ENCODE measurements at regions not wholly inside any gene's neighbourhood (a gene's known extent, or its start where the extent isn't known, plus 50 kb on each side); places are given as distances from the start of the nearest gene placed in this dataset.

GRCh38 chr9:7478646-7479045 is 320.9 kb downstream of the DMAC1 start:
- H3K79me2 ChIP-seq (ENCODE audit: control insufficient read depth, insufficient read depth, low read length): no peaks in the 10 kb centered on the region
- no peaks in the 10 kb centered on the region for H4K20me1 ChIP-seq (ENCODE audit: control insufficient read depth, extremely low read depth, insufficient read depth, low read length)
- TF ChIP-seq EZH2 (IDR thresholded peaks at IDR 0.05; ENCODE audit: low read length) (no peak), CTCF (optimal IDR thresholded peaks at IDR 0.05 in 1 of 3, IDR thresholded peaks at IDR 0.05 in 1 of 3, conservative IDR thresholded peaks at IDR 0.05 in 1 of 3; ENCODE audit: extremely low read depth in 1 of 3, insufficient read depth in 2 of 3, low read length in 3 of 3) (no peak)
- no peaks in the 10 kb centered on the region for H3K36me3 ChIP-seq (ENCODE audit: control insufficient read depth in 2 of 2, extremely low read depth in 1 of 2, insufficient read depth in 2 of 2, low read length in 2 of 2)
- no peaks in the 10 kb centered on the region for H3K4me1 ChIP-seq (ENCODE audit: control insufficient read depth, extremely low read depth, insufficient read depth, low read length)
- no peak overlapping the region for H3K4me2 ChIP-seq (ENCODE audit: control insufficient read depth, extremely low read depth, insufficient read depth, low read depth, low read length)
- no peak overlapping the region for H3K27ac ChIP-seq (ENCODE audit: control insufficient read depth, insufficient read depth, low read length)
- H3K27me3 ChIP-seq (ENCODE audit: control insufficient read depth, extremely low read depth, insufficient read depth, low read length): no peaks in the 10 kb centered on the region
- no peaks in the 10 kb centered on the region for H3K9me3 ChIP-seq (ENCODE audit: control insufficient read depth, low read depth, low read length)
- H3K4me3 ChIP-seq (ENCODE audit: control insufficient read depth in 2 of 3, extremely low read depth in 1 of 3, insufficient read depth in 2 of 3, low read depth in 1 of 3, low read length in 3 of 3): no peak overlapping the region
- FAIRE-seq (no peak), DNase-seq (ENCODE audit: low read depth, low spot score) (no peak)
- dilution Hi-C loops (cut with MboI; ENCODE audit: extremely low pct_ligation_motif_present, low sequenced_read_pairs): no loop called here
- H3K9ac ChIP-seq (ENCODE audit: control insufficient read depth, extremely low read depth, insufficient read depth, low read length): no peak overlapping the region
- H3K9me1 ChIP-seq (ENCODE audit: control insufficient read depth, extremely low read depth, insufficient read depth, low read length): no peaks in the 10 kb centered on the region
- no peak overlapping the region for H2AFZ ChIP-seq (ENCODE audit: control insufficient read depth, low read length)

- H3K9me3 ChIP-seq (ENCODE audit: control insufficient read depth, low read depth, low read length): no peaks in the 10 kb centered on the region
- DNase-seq (ENCODE audit: low read depth, low spot score): no peak
- TF ChIP-seq CTCF (optimal IDR thresholded peaks at IDR 0.05 in 1 of 3, IDR thresholded peaks at IDR 0.05 in 1 of 3, conservative IDR thresholded peaks at IDR 0.05 in 1 of 3; ENCODE audit: extremely low read depth in 1 of 3, insufficient read depth in 2 of 3, low read length in 3 of 3) (no peak), EZH2 (IDR thresholded peaks at IDR 0.05; ENCODE audit: low read length) (no peak)
- no peaks in the 10 kb centered on the region for H3K9me1 ChIP-seq (ENCODE audit: control insufficient read depth, extremely low read depth, insufficient read depth, low read length)
- H4K20me1 ChIP-seq (ENCODE audit: control insufficient read depth, extremely low read depth, insufficient read depth, low read length): no peaks in the 10 kb centered on the region
- H3K9ac ChIP-seq (ENCODE audit: control insufficient read depth, extremely low read depth, insufficient read depth, low read length): no peak overlapping the region
- H3K4me2 ChIP-seq (ENCODE audit: control insufficient read depth, extremely low read depth, insufficient read depth, low read depth, low read length): no peak overlapping the region
- H3K4me1 ChIP-seq (ENCODE audit: control insufficient read depth, extremely low read depth, insufficient read depth, low read length): no peaks in the 10 kb centered on the region
- H3K36me3 ChIP-seq (ENCODE audit: control insufficient read depth in 2 of 2, extremely low read depth in 1 of 2, insufficient read depth in 2 of 2, low read length in 2 of 2): no peaks in the 10 kb centered on the region
- dilution Hi-C loops (cut with MboI; ENCODE audit: extremely low pct_ligation_motif_present, low sequenced_read_pairs): no loop called here
- H3K4me3 ChIP-seq (ENCODE audit: control insufficient read depth in 2 of 3, extremely low read depth in 1 of 3, insufficient read depth in 2 of 3, low read depth in 1 of 3, low read length in 3 of 3): no peak overlapping the region
- no peak overlapping the region for H2AFZ ChIP-seq (ENCODE audit: control insufficient read depth, low read length)
- no peaks in the 10 kb centered on the region for H3K79me2 ChIP-seq (ENCODE audit: control insufficient read depth, insufficient read depth, low read length)
- FAIRE-seq: no peak
- H3K27ac ChIP-seq (ENCODE audit: control insufficient read depth, insufficient read depth, low read length): no peak overlapping the region
- H3K27me3 ChIP-seq (ENCODE audit: control insufficient read depth, extremely low read depth, insufficient read depth, low read length): no peaks in the 10 kb centered on the region
These were observed 332.4 kb downstream of the DMAC1 start for GRCh38 chr9:7467186-7467585.

Measured in keratinocyte (primary cell).